ENCODE measurements at regions not wholly inside any gene's neighbourhood (a gene's known extent, or its start where the extent isn't known, plus 50 kb on each side); places are given as distances from the start of the nearest gene placed in this dataset.

DNA sequence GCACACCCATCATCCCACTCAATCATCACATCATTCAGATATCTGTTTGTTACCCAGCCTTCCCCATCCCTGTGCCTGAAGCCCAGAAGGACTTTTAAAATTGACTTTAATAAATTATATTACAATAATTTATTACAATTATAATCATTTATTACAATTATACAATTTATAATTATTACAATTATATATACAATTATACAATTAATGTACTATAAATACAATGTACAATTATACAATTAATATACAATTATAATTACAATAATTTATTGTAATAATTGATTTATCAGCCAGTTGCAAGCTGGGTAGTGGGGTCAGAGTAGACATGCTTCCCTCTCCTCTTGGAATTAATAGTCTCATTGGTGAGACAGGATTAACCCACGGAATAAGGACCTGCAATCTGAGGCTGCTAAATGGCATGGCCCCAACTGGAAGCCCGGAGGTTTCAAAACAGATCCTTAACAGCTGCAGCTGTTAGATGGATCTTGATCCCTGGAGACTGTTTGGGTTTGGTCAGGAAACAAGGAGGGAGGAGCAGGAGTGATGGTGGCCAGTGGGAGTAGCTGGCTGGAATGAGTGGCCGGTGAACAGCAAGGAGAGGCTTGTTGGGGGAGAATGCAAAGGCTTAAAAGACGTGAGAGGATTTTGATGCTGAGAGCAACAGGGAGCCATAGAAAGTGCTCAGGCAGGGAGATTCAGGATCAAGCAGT is 402.8 kb upstream of the PODXL start:
- no peak overlapping the region for H3K4me3 ChIP-seq (ENCODE audit: low read depth, low read length)
- TF ChIP-seq, protein P1, sequence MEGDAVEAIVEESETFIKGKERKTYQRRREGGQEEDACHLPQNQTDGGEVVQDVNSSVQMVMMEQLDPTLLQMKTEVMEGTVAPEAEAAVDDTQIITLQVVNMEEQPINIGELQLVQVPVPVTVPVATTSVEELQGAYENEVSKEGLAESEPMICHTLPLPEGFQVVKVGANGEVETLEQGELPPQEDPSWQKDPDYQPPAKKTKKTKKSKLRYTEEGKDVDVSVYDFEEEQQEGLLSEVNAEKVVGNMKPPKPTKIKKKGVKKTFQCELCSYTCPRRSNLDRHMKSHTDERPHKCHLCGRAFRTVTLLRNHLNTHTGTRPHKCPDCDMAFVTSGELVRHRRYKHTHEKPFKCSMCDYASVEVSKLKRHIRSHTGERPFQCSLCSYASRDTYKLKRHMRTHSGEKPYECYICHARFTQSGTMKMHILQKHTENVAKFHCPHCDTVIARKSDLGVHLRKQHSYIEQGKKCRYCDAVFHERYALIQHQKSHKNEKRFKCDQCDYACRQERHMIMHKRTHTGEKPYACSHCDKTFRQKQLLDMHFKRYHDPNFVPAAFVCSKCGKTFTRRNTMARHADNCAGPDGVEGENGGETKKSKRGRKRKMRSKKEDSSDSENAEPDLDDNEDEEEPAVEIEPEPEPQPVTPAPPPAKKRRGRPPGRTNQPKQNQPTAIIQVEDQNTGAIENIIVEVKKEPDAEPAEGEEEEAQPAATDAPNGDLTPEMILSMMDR (IDR thresholded peaks at IDR 0.05; ENCODE audit: low read depth, low read length) = no peak

DNA sequence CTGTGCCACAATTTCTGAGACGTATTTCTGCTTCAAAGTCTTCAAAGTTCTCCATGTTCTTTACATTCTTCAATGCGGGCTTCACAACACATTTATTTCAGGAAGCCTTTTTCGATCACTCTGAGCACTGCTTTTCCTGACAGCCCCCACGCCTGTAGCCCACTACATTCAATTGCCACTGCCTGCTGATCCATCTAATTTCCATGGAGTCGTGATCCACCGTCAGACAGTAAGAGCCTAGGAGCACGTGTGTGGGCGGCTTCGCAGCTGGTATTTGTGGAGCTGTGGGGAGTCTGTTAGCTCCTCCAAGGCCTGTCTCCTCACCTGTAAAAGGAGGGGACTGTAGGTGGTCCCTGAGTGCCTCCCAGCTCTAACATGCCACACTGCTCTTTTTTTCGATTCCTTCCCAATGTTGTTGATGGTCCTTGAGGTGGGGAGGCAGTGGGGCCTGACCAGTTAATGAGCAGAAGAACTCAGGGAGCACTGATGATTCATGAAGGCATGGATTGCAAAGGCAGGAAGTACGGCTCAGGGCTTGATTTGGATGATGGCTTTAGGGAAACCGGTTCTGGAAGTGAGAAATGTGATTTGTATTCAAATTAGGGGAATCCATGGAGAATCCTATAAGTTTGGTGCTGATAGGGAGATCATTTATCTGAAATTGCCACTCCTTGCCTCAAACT is 401.1 kb upstream of the PODXL start:
- TF ChIP-seq, protein P1 (IDR thresholded peaks at IDR 0.05; ENCODE audit: low read depth, low read length) = no peak

DNA sequence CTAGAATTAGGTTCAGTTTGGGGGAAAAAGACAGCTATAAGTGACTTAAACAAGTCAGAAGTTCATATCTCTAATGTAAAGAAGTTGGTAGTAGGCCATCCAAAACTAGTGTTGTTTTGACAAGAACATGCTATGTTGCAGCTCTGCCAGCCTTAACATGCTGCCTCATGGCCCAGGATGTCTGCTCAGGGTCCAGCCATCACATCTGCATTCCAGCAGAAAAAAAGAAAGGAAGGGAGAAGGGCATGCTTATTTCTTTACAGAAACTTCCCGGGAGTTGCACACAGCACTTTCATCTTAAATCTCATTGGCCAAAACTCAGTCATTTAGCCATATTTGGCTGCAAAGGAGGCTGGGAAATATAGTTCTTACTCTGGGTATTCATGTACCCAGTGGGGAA is 400.4 kb upstream of the PODXL start:
- TF ChIP-seq, protein P1 (IDR thresholded peaks at IDR 0.05; ENCODE audit: low read depth, low read length) = no peak

More for the DNA sequence above, 401.1 kb upstream of the PODXL start:
- H3K4me3 ChIP-seq (ENCODE audit: low read depth, low read length) = no peak overlapping the region

DNA sequence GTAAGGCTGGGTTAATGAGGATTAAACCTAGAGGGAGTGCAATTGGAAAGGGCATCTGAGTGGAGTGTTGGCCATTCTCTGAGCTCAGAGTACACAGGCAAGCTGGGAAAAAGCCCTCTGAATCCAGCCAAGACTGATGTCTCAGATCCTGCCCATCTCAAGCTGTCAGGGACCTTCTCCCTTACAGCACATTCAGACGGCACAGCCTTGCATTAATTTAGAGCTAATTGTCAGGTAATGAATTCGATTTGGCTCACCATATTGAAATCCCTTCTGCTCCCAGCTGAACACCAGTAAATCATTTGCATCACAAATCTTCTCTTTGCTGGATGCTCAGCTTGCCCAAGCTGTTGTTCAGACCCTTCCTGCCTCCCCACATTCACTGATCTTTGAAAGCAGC is 399.3 kb upstream of the PODXL start:
- H3K4me3 ChIP-seq (ENCODE audit: low read depth, low read length) = no peak overlapping the region
- TF ChIP-seq, protein P1 (IDR thresholded peaks at IDR 0.05; ENCODE audit: low read depth, low read length) = no peak

More for the DNA sequence above, 400.4 kb upstream of the PODXL start:
- no peak overlapping the region for H3K4me3 ChIP-seq (ENCODE audit: low read depth, low read length)

DNA sequence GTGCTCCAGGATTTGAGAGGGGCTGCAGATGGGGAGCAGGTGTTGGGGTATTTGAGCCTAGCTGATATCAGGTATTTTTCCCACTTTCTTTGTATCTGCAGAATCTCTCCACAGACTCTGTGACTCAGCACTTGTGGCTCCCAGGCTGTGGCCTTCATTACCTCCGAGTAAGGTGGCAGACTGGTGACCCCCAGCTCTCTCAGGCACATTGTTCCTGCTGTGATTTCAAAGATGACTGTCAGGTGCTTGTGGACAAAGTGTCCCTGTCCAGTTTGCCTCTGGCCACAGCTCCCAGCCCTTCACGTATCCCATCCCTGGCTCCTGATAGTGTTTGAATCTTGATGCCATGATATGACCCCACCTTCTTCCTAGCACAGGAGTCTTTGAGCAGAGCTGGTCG is 396.8 kb upstream of the PODXL start:
- TF ChIP-seq, protein P1 (IDR thresholded peaks at IDR 0.05; ENCODE audit: low read depth, low read length) = no peak
- no peak overlapping the region for H3K4me3 ChIP-seq (ENCODE audit: low read depth, low read length)

DNA sequence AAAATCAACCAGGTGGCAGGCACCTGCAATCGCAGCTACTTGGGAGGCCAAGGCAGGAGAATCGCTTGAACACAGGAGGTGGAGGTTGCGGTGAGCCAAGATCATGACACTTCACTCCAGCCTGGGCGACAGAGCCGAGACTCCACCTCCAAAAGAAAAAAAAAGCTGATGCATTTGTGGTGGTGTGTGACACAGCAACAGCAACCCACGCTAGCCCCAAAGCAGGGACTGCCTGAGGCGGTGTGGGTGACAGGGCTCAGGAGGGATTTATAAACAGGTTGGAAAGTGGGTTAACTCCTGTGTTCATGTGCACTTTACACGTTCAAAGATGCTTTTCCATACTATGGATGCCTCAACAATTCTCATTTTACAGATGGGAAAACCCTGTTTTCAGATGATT is 395.9 kb upstream of the PODXL start:
- TF ChIP-seq, protein P1 (IDR thresholded peaks at IDR 0.05; ENCODE audit: low read depth, low read length) = no peak
- H3K4me3 ChIP-seq (ENCODE audit: low read depth, low read length) = no peak overlapping the region

DNA sequence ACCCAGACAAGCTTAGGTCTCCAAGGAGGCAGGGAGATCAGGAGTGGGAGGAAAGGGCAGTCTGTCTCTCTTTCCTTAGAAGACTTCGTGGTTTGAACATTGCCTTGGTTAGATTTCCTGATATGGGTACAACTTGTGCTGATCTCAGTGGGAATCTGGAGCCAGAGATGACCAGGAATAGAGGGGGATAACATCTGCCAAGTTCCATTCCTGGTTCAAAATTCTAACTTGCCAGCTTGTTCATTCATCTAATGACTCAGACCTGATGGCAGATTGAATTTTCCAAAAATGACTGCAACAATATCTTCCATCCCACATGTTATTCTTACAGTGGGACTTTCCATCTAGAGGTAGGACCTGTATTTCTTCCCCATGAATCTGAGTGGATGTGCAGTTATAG is 394.3 kb upstream of the PODXL start:
- no peak overlapping the region for H3K4me3 ChIP-seq (ENCODE audit: low read depth, low read length)
- TF ChIP-seq, protein P1 (IDR thresholded peaks at IDR 0.05; ENCODE audit: low read depth, low read length) = no peak
